LNCaP clone FGC (cell line): ENCODE measurements at regions not wholly inside any gene's neighbourhood (a gene's known extent, or its start where the extent isn't known, plus 50 kb on each side); places are given as distances from the start of the nearest gene placed in this dataset.

Experiments
- DNase-seq: peaks from one replicate; pipeline ENCODE4 v3.0.0-alpha.2; 2011; ENCODE audit warnings: low read depth
- H3K4me3 ChIP-seq: 2 replicates; pipeline ENCODE4 v1.5.1; 2011; ENCODE audit warnings: mild to moderate bottlenecking, low read depth, low read length, control low read depth
- TF ChIP-seq, protein P1 (sequence below): IDR thresholded peaks from 2 replicates; pipeline ENCODE4 v1.5.1; 2012; ENCODE audit warnings: mild to moderate bottlenecking; ENCODE audit not compliant: control insufficient read depth, insufficient read depth; ENCODE audit errors: extremely low read depth

- TF ChIP-seq, protein P1, sequence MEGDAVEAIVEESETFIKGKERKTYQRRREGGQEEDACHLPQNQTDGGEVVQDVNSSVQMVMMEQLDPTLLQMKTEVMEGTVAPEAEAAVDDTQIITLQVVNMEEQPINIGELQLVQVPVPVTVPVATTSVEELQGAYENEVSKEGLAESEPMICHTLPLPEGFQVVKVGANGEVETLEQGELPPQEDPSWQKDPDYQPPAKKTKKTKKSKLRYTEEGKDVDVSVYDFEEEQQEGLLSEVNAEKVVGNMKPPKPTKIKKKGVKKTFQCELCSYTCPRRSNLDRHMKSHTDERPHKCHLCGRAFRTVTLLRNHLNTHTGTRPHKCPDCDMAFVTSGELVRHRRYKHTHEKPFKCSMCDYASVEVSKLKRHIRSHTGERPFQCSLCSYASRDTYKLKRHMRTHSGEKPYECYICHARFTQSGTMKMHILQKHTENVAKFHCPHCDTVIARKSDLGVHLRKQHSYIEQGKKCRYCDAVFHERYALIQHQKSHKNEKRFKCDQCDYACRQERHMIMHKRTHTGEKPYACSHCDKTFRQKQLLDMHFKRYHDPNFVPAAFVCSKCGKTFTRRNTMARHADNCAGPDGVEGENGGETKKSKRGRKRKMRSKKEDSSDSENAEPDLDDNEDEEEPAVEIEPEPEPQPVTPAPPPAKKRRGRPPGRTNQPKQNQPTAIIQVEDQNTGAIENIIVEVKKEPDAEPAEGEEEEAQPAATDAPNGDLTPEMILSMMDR: no peak
- H3K4me3 ChIP-seq: no peak overlapping the region
- DNase-seq: no peak
Measured at GRCh38 chr4:123478859-123479345, 82.3 kb downstream of the SPRY1 start.

GRCh38 chr4:123479944-123480343 lies 83.3 kb downstream of the SPRY1 start:
- no peak for DNase-seq
- TF ChIP-seq, protein P1: no peak
- no peak overlapping the region for H3K4me3 ChIP-seq

- TF ChIP-seq, protein P1: no peak
- DNase-seq: no peak
- no peak overlapping the region for H3K4me3 ChIP-seq
Measured at GRCh38 chr4:123480706-123481418, 84.3 kb downstream of the SPRY1 start.

DNA sequence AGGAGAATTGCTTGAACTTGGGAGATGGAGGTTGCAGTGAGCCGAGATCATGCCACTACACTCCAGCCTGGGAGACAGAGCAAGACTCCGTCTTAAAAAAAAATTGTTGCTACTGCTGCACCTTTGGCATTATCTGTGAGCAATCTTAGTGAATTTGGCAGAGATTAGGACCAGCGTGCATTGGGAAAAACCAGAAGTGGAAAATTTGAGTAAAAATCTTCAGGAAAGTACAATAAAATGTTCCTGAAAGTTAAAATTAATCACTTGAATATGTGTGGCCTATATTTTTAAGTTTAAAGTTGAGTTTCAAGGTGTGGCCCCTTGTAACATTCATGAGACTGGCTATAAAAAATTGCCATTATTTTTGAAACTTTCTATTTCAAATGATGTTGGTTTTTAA lies 85.1 kb downstream of the SPRY1 start:
- DNase-seq: no peak
- TF ChIP-seq, protein P1: no peak
- no peak overlapping the region for H3K4me3 ChIP-seq

DNA sequence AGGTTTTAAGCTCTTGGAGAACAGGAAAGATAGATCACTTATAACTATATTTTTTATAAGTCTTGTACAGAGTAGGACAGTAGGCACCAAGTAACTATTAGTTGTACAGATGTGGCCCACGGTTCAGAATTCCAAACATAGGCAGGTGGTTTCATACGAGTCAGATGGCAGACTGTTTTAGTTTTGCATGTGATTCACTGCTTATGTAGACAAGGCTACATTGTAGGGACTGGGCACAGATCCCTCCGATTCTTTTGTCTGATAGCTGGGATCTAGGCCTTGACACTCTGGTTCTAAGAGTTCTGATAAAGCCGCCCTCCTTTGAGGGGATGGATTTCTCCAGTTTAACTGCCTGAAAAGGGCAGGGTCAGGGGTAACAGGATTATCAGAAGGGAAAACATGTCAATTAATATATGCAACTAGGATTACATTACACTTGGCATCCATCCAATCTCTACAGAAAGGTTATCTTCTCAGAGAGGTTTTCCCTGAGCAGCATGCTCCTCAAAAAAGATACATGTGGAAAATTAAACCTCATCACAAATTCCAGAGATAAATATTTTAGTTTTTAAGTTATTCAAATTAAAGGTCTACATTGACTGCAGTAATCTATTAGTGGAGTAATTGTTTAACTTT lies 87.8 kb downstream of the SPRY1 start:
- H3K4me3 ChIP-seq: no peak overlapping the region
- TF ChIP-seq, protein P1: no peak
- DNase-seq: no peak

DNA sequence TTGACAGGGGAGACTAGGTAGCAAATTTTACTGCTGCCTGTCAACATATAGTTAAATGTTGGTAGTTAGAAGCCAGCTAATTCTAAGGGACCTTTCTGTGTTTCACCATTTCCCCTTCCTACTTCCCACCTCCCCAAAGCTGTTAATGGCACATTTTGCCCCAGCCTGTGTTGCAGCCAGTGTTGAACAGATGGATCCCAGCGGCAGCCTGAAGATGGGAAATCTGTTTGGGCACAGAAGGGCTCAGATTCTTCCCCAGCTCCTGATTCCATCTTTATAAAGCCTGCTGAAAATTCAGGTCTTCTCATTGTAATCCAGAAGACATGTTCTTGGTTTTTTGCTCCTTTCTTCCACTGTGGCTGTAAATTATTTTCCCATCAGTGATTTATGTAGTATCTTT lies 89.0 kb downstream of the SPRY1 start:
- H3K4me3 ChIP-seq: no peak overlapping the region
- no peak for DNase-seq
- TF ChIP-seq, protein P1: no peak
